DMS114 treated with DMSO at 0.1 percent for 48 hours (cell line): ENCODE measurements at regions not wholly inside any gene's neighbourhood (a gene's known extent, or its start where the extent isn't known, plus 50 kb on each side); places are given as distances from the start of the nearest gene placed in this dataset.
"Not testable (repeated sequence)": the region's sequence is repeated elsewhere in the genome, so short reads cannot be mapped to it uniquely, and the experiment has no call there.

ENCODE experiments used
- DNase-seq: peaks from one replicate; lab custom pipeline; 2025; ENCODE audit not compliant: unreplicated experiment; lab: John Stamatoyannopoulos, UW

DNA sequence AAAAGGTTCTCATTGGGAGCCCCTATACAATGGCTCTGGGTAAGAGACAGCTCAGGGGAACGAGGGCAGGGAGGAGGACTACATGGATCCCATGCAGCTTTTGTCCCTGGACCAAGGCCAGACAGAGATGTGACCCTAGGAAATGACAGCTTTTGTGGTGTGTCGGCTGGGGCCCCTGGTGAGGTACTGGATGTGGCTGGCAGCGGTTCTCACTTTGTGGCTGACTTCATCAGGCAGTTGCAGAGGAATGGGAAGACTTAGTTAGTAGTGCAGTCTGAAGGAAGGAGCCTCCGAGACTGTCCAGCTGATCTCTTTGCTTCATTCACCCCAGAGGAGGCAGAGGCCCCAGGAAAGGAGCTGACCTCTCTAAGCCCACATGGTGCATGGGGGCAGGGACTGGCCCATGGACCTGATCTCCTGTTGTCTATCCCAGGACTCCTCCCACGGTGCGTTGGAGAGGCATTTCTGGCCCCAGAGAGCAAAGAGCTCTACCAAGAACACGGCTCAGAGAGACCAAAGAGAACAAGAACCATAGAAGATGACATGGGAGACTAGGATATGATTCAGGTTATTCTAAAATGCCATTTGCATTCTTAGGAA is 202.9 kb downstream of the RPS24 start:
- DNase-seq: no peak

GRCh38 chr10:78237951-78238350 is 204.3 kb downstream of the RPS24 start:
- DNase-seq: not testable (repeated sequence)

GRCh38 chr10:78247266-78247665 is 213.6 kb downstream of the RPS24 start:
- no peak for DNase-seq

DNA sequence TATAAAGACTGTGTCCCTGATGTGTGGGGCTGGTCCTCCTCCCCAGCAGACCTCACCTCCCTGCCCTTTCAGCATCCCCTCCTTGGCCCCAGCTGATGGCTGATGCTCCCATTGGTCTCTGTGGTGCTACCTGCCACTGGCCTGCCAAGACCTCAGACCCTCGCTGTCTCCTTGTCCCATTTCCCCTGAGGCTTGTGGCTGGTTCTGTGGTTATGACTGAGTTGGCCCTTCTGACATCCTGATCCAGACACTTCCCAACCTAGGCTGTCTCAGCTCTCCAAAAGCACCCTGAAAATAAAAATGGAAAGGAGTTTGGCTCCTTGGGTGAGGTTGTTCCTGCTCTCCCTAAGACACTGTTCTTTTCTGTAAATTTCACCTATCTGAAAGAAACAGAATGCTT is 214.2 kb downstream of the RPS24 start:
- no peak for DNase-seq

DNA sequence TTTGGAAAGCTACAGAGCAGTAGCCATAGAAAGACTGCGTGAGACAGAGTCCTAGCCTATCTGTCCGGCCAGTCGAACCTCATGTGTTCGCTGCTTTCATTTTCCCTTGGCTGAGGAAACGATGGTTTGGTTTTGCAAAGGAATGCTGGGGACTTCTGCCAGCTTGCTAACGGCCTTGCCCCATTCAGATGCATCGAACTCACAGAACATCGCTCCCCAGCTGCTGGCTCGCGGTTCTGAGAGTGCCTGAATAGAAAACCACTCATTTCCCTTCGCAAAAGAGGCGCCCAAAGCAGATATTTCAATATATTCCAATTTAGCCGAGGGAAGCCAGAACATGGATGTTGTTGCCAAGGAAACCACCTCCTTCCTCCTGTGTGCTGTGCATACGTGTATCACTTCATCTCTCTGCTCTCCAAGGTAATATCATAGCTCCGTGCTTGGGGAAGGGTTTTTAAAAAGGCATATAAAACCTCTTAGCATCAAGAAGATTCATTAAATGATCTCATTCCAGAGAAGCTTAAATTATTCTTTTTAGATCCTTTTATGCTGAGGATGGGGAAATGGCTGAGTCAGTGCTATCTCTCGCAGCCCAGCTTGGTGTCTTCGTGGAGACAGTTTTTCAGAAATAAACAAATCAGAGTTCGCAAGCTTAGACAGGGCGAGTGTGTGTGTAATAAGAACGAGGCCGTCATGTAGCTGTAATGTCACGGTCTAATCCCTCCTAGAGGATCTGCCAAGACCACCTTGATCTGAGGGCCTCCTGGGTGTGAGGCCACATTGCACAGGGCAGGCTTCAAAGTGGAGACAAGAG is 215.2 kb downstream of the RPS24 start:
- no peak for DNase-seq

DNA sequence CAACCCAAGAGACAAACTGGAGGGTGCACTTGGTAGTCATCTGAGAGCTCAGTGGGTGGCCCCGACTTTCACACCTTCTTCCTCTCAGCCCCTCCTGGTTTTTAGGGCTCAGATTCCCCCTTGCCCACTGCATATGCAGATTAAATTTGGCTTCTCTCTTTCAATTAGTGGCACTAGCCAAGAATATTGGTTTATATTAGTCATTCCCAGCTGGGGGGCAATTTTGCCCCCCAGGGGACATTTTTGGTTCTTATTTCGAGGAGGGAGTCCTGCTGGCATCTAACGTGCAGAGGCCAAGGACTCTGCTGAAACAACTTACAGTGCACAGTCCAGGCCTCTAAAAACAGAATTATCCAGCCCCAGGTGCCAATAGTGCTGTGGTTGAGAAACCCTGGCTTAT is 216.0 kb downstream of the RPS24 start:
- no peak for DNase-seq

DNA sequence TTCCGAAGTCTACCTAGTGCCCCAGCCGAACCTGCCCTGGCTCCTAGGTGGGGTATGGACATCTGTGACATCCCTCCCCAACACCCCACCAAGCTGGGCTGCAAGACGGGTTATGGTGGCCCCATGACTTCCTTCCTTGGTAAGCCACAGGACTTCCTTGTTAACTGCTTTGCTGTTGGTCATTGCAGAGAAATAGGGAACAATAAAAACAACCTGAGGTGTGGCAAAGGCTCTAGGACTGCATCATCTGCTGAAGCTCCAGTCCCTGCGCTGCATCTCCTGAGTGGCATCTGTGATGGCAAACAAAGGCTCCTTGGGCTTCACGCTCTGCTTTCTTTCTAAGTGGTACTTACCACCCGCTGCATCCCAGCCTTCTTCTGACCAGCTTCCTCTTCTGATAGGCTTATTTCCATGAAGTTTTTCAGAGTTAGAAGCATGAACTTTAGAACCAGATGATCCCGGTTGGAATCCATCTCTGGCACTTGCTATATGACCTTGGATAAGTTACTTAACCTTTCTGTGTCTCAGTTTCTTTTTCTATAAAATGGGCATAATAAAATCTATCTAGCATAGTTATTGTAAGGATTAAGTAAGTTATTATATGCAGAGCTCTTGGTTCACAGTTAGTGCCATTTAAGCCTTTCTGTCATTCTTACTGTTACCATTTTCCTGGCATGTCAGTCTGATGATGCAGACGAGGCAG is 216.8 kb downstream of the RPS24 start:
- no peak for DNase-seq

DNA sequence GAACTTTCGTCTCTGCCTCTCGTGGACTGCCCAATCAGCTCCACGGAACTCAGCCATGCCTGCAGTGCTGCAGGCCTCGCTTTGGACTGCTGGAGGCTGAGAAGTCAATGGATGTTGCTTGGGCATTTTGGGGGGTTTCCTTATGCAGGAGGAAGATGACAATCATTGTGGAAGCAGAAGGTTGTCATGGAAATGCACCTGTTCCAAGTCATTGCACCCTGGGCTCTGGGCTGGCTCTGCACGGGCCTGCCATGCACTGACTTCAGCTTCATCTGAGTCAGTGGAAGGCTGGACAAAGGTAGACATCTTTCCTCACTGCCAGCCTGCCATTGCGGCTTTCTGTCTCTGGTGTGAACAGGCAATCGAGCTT is 217.3 kb downstream of the RPS24 start:
- DNase-seq: no peak

- DNase-seq: no peak
These were observed 218.6 kb downstream of the RPS24 start for GRCh38 chr10:78252286-78252685.

- DNase-seq: no peak
These were observed 219.6 kb downstream of the RPS24 start for GRCh38 chr10:78253063-78253853.

GRCh38 chr10:78254013-78254412 is 220.3 kb downstream of the RPS24 start:
- DNase-seq: no peak

GRCh38 chr10:78255214-78255613 is 221.6 kb downstream of the RPS24 start:
- DNase-seq: no peak

GRCh38 chr10:78255796-78256638 is 222.4 kb downstream of the RPS24 start:
- DNase-seq: no peak

GRCh38 chr10:78258323-78259030 is 224.8 kb downstream of the RPS24 start:
- DNase-seq: no peak

DNA sequence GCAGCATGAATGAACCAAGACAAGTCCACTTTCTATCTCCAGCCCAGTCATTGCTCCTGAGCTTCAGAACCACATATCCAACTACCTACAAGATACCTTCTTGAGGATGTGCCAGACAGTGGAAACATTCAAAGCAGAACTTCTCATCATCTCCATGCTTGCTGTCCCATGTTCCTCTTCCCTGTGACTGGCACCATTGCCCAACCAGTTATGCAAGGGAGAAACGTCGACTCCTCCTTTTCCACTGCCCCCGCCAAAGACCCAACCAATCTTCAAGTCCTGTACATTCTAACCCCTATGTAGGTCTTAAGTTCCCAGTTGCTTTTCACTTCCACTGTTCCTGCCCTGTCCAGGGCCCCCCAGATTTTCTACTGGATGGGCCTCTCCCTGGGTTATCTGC is 225.7 kb downstream of the RPS24 start:
- no peak for DNase-seq

- no peak for DNase-seq
These were observed 226.5 kb downstream of the RPS24 start for GRCh38 chr10:78260141-78260540.

GRCh38 chr10:78260680-78261079 is 227.0 kb downstream of the RPS24 start:
- DNase-seq: no peak

DNA sequence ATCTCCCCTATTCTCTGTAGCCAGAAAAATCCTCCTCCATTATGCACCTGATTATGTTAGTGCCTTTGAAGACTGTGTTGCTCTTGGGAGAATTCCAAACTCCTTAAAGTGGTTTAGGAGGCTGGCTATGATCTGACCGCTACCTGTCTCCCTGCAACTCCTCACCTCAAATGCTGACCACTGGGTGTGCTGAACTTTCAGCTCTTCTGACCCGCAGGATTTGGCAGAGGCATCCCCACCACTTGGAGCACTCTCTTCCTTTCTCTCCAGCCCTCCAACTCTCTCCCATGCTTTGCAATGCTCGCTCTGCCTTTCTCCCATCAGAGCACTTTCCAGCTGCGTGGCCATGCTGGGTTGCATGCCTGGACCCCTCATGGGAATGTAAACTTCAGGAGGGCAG is 227.6 kb downstream of the RPS24 start:
- DNase-seq: no peak

DNA sequence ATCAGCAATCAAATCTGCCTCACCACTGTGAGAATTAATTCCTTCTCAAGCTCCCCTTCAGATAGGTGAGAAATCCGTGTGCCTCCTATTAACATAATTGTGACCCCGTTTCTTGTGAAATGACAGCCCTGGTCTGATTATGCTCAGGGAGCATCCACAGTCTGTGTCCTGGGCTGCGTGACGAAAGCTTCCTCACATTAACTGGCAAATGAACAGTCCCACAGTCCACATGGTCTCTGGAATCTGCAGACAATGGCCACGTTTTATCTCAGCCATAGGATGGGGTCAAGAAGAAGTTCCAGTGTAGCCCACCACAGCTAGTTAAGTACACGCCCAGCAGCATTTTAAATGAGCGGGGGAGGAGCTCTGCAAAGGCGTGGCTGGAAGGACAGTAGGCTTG is 229.2 kb downstream of the RPS24 start:
- no peak for DNase-seq

DNA sequence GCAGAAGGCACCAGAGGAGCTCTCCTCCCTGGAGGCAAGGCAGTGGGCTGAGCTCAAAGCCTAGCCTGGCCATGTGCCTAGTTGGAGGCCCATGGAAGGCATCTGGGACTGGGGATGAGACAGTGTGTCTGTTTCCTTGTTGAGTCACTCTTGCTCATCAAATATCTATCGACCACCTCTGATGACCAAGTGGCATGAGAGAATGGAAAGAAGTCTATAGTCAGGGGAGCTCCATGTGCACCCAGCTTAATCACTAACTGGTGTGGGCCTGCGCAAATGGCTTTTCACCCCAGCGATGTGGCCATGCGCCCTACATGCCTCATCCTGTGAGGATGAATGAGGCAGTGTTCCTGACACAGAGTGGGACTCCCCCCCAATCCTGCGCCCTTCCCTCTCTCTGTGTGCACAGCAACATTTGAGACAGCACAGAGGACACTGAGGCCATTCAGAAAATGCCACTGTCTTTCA is 229.9 kb downstream of the RPS24 start:
- no peak for DNase-seq
